Stimulated activated CD8-positive, alpha-beta memory T cell treated with anti-CD3 and anti-CD28 coated beads, Interleukin-2, amount 100 ng/mL, for 1 hour (primary cell): ENCODE measurements at regions not wholly inside any gene's neighbourhood (a gene's known extent, or its start where the extent isn't known, plus 50 kb on each side); places are given as distances from the start of the nearest gene placed in this dataset.
"Not testable (repeated sequence)": the region's sequence is repeated elsewhere in the genome, so short reads cannot be mapped to it uniquely, and the experiment has no call there.

Source experiments
- DNase-seq, 2 donors: peaks; one replicate each; pipeline ENCODE4 v3.0.0-alpha.2; 2020; ENCODE audit warnings: low read depth in 2 of 2

GRCh38 chr2:84052043-84052442 lies 407.0 kb downstream of the SUCLG1 start:
- DNase-seq = no peak

- DNase-seq = no peak
Measured at GRCh38 chr2:84048964-84049363, 410.1 kb downstream of the SUCLG1 start.

GRCh38 chr2:84041506-84041905 lies 417.6 kb downstream of the SUCLG1 start:
- no peak for DNase-seq

GRCh38 chr2:84040281-84040680 lies 418.8 kb downstream of the SUCLG1 start:
- DNase-seq = no peak

- no peak for DNase-seq
Measured at GRCh38 chr2:84038866-84039265, 420.2 kb downstream of the SUCLG1 start.

GRCh38 chr2:84033347-84033974 lies 425.6 kb downstream of the SUCLG1 start:
- no peak for DNase-seq

- no peak for DNase-seq
Measured at GRCh38 chr2:84031312-84032050, 427.6 kb downstream of the SUCLG1 start.

GRCh38 chr2:84029903-84030575 lies 429.0 kb downstream of the SUCLG1 start:
- DNase-seq = no peak

- no peak for DNase-seq
Measured at GRCh38 chr2:84026818-84027217, 432.3 kb downstream of the SUCLG1 start.

- DNase-seq = no peak
Measured at GRCh38 chr2:84022810-84023431, 436.2 kb downstream of the SUCLG1 start.

- no peak for DNase-seq
Measured at GRCh38 chr2:84017010-84017409, 442.1 kb downstream of the SUCLG1 start.

GRCh38 chr2:84016183-84016582 lies 442.9 kb downstream of the SUCLG1 start:
- DNase-seq = no peak

- no peak for DNase-seq
Measured at GRCh38 chr2:83997889-83998288, 461.2 kb downstream of the SUCLG1 start.

GRCh38 chr2:83994633-83995179 lies 464.4 kb downstream of the SUCLG1 start:
- no peak for DNase-seq

GRCh38 chr2:83993873-83994632 lies 465.0 kb downstream of the SUCLG1 start:
- DNase-seq = no peak

GRCh38 chr2:83991992-83992391 lies 467.1 kb downstream of the SUCLG1 start:
- no peak for DNase-seq

GRCh38 chr2:83990636-83991035 lies 468.4 kb downstream of the SUCLG1 start:
- no peak for DNase-seq

GRCh38 chr2:83976628-83977027 lies 482.5 kb downstream of the SUCLG1 start:
- not testable (repeated sequence) for DNase-seq

GRCh38 chr2:83972128-83972527 lies 487.0 kb downstream of the SUCLG1 start:
- no peak for DNase-seq

- no peak for DNase-seq
Measured at GRCh38 chr2:83971547-83971946, 487.5 kb downstream of the SUCLG1 start.

- DNase-seq = no peak
Measured at GRCh38 chr2:83970217-83970929, 488.7 kb downstream of the SUCLG1 start.
